KOPT-K1 (cell line): ENCODE measurements at regions not wholly inside any gene's neighbourhood (a gene's known extent, or its start where the extent isn't known, plus 50 kb on each side); places are given as distances from the start of the nearest gene placed in this dataset.

Source experiments
- H3K27ac ChIP-seq: fragments of 200-600 bp; sonication (generic); 2 replicates; pipeline ENCODE4 v1.5.1; 2016; ENCODE audit warnings: antibody characterized with exemption, mild to moderate bottlenecking, low read depth, low read length; ENCODE audit not compliant: poor library complexity, severe bottlenecking
- H3K36me3 ChIP-seq: fragments of 200-600 bp; sonication (generic); 2 replicates; pipeline ENCODE4 v1.5.1; 2017; ENCODE audit warnings: antibody characterized with exemption, mild to moderate bottlenecking, low read length, moderate library complexity; ENCODE audit not compliant: insufficient read depth
- H3K9me3 ChIP-seq: fragments of 200-600 bp; sonication (generic); 2 replicates; pipeline ENCODE4 v1.5.1; 2017; ENCODE audit warnings: antibody characterized with exemption, low read length, mild to moderate bottlenecking; ENCODE audit not compliant: insufficient read depth, poor library complexity, severe bottlenecking

- H3K27ac ChIP-seq = no peak overlapping the region
- H3K36me3 ChIP-seq = no peaks in the 10 kb centered on the region
- H3K9me3 ChIP-seq = no peaks in the 10 kb centered on the region
Observed at GRCh38 chr2:236724200-236724599, 154.6 kb downstream of the ACKR3 start.

- Histone ChIP-seq H3K36me3 (no peaks in the 10 kb centered on the region), H3K9me3 (no peaks in the 10 kb centered on the region), H3K27ac (no peak overlapping the region)
Observed at GRCh38 chr2:236726701-236727450, 157.3 kb downstream of the ACKR3 start.

- no peak overlapping the region for H3K27ac ChIP-seq
- H3K36me3 ChIP-seq = no peaks in the 10 kb centered on the region
- no peaks in the 10 kb centered on the region for H3K9me3 ChIP-seq
Observed at GRCh38 chr2:236728916-236729670, 159.5 kb downstream of the ACKR3 start.

GRCh38 chr2:236730393-236730792, 160.8 kb downstream of the ACKR3 start:
- H3K36me3 ChIP-seq = no peaks in the 10 kb centered on the region
- H3K9me3 ChIP-seq = no peaks in the 10 kb centered on the region
- no peak overlapping the region for H3K27ac ChIP-seq

- H3K36me3 ChIP-seq = no peaks in the 10 kb centered on the region
- no peaks in the 10 kb centered on the region for H3K9me3 ChIP-seq
- no peak overlapping the region for H3K27ac ChIP-seq
Observed at GRCh38 chr2:236731767-236732580, 162.3 kb downstream of the ACKR3 start.

GRCh38 chr2:236733156-236733555, 163.5 kb downstream of the ACKR3 start:
- Histone ChIP-seq H3K27ac (no peak overlapping the region), H3K36me3 (no peaks in the 10 kb centered on the region), H3K9me3 (no peaks in the 10 kb centered on the region)

GRCh38 chr2:236735825-236736238, 166.2 kb downstream of the ACKR3 start:
- Histone ChIP-seq H3K27ac (no peak overlapping the region), H3K36me3 (no peaks in the 10 kb centered on the region), H3K9me3 (no peaks in the 10 kb centered on the region)

- no peak overlapping the region for H3K27ac ChIP-seq
- H3K9me3 ChIP-seq = no peaks in the 10 kb centered on the region
- H3K36me3 ChIP-seq = no peaks in the 10 kb centered on the region
Observed at GRCh38 chr2:236738030-236738429, 168.4 kb downstream of the ACKR3 start.

GRCh38 chr2:236738896-236739295, 169.3 kb downstream of the ACKR3 start:
- Histone ChIP-seq H3K9me3 (no peaks in the 10 kb centered on the region), H3K36me3 (no peaks in the 10 kb centered on the region), H3K27ac (no peak overlapping the region)

- Histone ChIP-seq H3K36me3 (no peaks in the 10 kb centered on the region), H3K9me3 (no peaks in the 10 kb centered on the region), H3K27ac (no peak overlapping the region)
Observed at GRCh38 chr2:236739663-236740062, 170.0 kb downstream of the ACKR3 start.

GRCh38 chr2:236740506-236740905, 170.9 kb downstream of the ACKR3 start:
- Histone ChIP-seq H3K36me3 (no peaks in the 10 kb centered on the region), H3K9me3 (no peaks in the 10 kb centered on the region), H3K27ac (no peak overlapping the region)

GRCh38 chr2:236743039-236743920, 173.7 kb downstream of the ACKR3 start:
- Histone ChIP-seq H3K36me3 (no peaks in the 10 kb centered on the region), H3K9me3 (no peaks in the 10 kb centered on the region), H3K27ac (no peak overlapping the region)

- H3K27ac ChIP-seq = no peak overlapping the region
- H3K36me3 ChIP-seq = no peaks in the 10 kb centered on the region
Observed at GRCh38 chr2:236743921-236744280, 174.3 kb downstream of the ACKR3 start.

GRCh38 chr2:236744281-236744705, 174.7 kb downstream of the ACKR3 start:
- Histone ChIP-seq H3K27ac (no peak overlapping the region), H3K36me3 (no peaks in the 10 kb centered on the region), H3K9me3 (no peaks in the 10 kb centered on the region)

More at GRCh38 chr2:236743921-236744280, 174.3 kb downstream of the ACKR3 start:
- no peaks in the 10 kb centered on the region for H3K9me3 ChIP-seq
